Stimulated activated naive B cell treated with anti-CD40 and anti-IgM and Interleukin-4, amounts not matched to agents 10 μg/mL and 1 μg/mL and 100 μg/mL, for 72 hours (primary cell): ENCODE measurements at regions not wholly inside any gene's neighbourhood (a gene's known extent, or its start where the extent isn't known, plus 50 kb on each side); places are given as distances from the start of the nearest gene placed in this dataset.

Source experiments
- ATAC-seq, 2 donors: fragments of 150-1000 bp; cut with Tn5 transposase; replicated peaks; 2 replicates each; pipeline ENCODE4 v1.10.0; 2021; ENCODE audit warnings: moderate library complexity in 1 of 2
- DNase-seq: peaks from one replicate; pipeline ENCODE4 v3.0.0; 2021
- H3K27ac Mint-ChIP-seq: one replicate; pipeline ENCODE4 v1.8.0; 2022; ENCODE audit warnings: mild to moderate bottlenecking, mixed read lengths
- H3K27me3 Mint-ChIP-seq, 2 donors: one replicate each; pipeline ENCODE4 v1.8.0; 2022; ENCODE audit warnings: mixed read lengths in 2 of 2
- H3K36me3 Mint-ChIP-seq, 2 donors: one replicate each; pipeline ENCODE4 v1.8.0; 2022; ENCODE audit warnings: mixed read lengths in 2 of 2, mild to moderate bottlenecking in 1 of 2
- H3K4me1 Mint-ChIP-seq, 2 donors: one replicate each; pipeline ENCODE4 v1.8.0; 2022; ENCODE audit warnings: mixed read lengths in 2 of 2, mild to moderate bottlenecking in 1 of 2
- H3K4me3 Mint-ChIP-seq, 2 donors: one replicate each; pipeline ENCODE4 v1.8.0; 2022; ENCODE audit warnings: mild to moderate bottlenecking in 2 of 2, mixed read lengths in 2 of 2, moderate library complexity in 1 of 2
- H3K9me3 Mint-ChIP-seq, 2 donors: one replicate each; pipeline ENCODE4 v1.8.0; 2022; ENCODE audit warnings: mixed read lengths in 2 of 2, mild to moderate bottlenecking in 1 of 2

DNA sequence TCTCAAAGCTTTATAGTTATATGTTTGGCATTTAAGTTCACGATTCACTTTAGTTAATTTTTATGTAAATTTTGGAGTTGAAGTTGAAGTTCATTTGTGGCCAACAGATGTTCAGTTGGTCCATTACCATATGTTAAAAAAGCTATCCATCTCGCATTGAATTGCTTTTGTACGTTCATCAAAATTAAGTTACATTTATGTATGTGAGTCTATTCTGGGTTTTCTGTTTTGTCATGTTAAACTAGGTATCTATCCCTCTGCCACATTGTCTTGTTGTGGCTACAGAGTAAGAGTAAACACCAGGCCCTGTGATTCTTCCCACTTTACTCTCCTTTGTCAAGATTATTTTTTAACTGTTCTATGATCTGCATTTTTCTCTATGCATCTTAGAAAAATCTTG is 237.3 kb downstream of the BMP2 start:
- no peaks in the 10 kb centered on the region for H3K4me1 Mint-ChIP-seq
- H3K4me3 Mint-ChIP-seq, result no peak overlapping the region
- H3K9me3 Mint-ChIP-seq, result peaks cover 7 to 13% of the 10 kb centered on the region in 2 donors
- no peak for ATAC-seq
- no peak overlapping the region for H3K27ac Mint-ChIP-seq
- H3K36me3 Mint-ChIP-seq, result no peaks in the 10 kb centered on the region
- DNase-seq, result no peak
- H3K27me3 Mint-ChIP-seq, result no peaks in the 10 kb centered on the region

DNA sequence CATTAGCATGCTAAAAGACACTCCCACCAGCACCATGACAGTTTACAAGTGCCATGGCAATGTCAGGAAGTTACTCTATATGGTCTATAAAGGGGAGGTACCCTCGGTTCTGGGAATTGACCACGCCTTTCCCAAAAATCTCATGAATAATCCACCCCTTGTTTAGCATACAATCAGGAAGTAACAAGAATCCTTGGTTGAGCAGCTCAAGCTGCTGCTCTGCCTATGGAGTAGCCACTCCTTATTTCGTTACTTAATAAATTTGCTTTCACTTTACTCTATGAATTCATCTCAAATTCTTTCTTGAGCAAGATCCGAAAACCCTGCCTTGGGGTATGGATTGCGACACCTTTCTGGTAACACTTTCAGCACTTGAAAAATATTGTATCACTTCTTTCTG is 243.0 kb downstream of the BMP2 start:
- Mint-ChIP-seq H3K4me1 (no peaks in the 10 kb centered on the region), H3K36me3 (no peaks in the 10 kb centered on the region), H3K27me3 (no peaks in the 10 kb centered on the region), H3K9me3 (peaks cover 7 to 13% of the 10 kb centered on the region in 2 donors), H3K27ac (no peak overlapping the region), H3K4me3 (no peak overlapping the region)
- ATAC-seq (no peak), DNase-seq (no peak)

DNA sequence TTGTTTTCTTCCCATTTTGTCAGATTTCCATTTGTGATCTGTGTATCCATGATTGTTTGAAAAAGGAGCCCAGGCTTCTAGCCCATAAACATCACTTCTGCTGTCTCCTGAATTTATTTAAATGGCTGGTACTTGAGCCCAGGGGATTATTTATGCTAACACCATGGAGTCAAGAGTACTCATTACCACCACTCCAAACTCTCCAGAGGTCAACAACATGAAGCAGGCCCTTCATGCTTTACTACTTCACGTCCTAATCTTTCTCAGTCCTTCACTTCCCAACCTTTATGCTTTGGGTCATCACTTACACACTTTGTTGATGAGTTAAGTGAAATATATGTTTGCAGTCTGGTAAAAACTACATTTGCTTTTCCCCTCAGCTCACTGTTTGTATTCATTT is 247.8 kb downstream of the BMP2 start:
- Mint-ChIP-seq H3K4me1 (no peaks in the 10 kb centered on the region), H3K27me3 (no peaks in the 10 kb centered on the region), H3K36me3 (no peaks in the 10 kb centered on the region), H3K4me3 (no peak overlapping the region), H3K27ac (no peak overlapping the region), H3K9me3 (no peaks in the 10 kb centered on the region)
- ATAC-seq (no peak), DNase-seq (no peak)

DNA sequence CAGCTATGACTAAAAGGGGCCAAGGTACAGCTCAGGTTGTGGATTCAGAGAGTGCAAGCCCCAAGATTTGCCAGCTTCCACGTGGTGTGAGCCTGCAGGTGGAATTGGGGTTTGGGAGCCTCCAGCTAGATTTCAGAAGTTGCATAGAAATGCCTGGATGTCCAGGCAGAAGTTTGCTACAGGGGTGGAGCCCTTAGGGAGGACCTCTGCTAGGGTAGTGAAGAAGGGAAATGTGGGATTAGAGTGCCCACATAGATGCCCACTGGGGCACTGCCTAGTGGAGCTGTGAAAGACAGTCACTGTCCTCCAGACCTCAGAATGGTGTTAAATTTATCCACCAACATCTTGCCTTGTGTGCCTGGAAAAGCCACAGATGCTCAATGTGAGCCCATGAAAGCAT is 255.1 kb downstream of the BMP2 start:
- H3K4me3 Mint-ChIP-seq, result no peak overlapping the region
- ATAC-seq (no peak), DNase-seq (no peak)
- H3K27ac Mint-ChIP-seq, result no peak overlapping the region
- no peaks in the 10 kb centered on the region for H3K36me3 Mint-ChIP-seq
- H3K9me3 Mint-ChIP-seq, result peaks cover 12 to 24% of the 10 kb centered on the region in 2 donors
- no peaks in the 10 kb centered on the region for H3K4me1 Mint-ChIP-seq
- H3K27me3 Mint-ChIP-seq, result no peaks in the 10 kb centered on the region

DNA sequence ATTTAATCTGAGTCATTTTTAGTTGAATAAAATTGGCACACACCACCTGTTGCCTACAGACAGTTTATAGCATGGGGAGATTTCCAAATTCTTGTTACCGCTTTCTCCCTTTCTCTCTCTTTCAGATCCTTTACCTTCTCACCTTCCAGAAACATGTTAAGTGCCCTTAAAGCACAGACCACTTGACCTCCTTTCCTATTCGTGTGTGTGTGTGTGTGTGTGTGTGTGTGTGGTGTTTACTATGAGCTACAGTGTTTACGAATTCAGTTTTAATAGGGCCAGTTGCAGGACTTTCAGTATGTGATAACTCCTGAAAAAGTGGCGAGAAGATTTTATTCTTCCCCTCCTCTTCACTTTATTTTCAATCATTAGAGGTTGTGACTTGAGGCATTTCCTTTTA is 258.1 kb downstream of the BMP2 start:
- Mint-ChIP-seq H3K9me3 (peaks cover 12 to 24% of the 10 kb centered on the region in 2 donors), H3K4me1 (no peaks in the 10 kb centered on the region), H3K36me3 (no peaks in the 10 kb centered on the region), H3K4me3 (no peak overlapping the region), H3K27ac (no peak overlapping the region), H3K27me3 (no peaks in the 10 kb centered on the region)
- ATAC-seq (no peak), DNase-seq (no peak)

DNA sequence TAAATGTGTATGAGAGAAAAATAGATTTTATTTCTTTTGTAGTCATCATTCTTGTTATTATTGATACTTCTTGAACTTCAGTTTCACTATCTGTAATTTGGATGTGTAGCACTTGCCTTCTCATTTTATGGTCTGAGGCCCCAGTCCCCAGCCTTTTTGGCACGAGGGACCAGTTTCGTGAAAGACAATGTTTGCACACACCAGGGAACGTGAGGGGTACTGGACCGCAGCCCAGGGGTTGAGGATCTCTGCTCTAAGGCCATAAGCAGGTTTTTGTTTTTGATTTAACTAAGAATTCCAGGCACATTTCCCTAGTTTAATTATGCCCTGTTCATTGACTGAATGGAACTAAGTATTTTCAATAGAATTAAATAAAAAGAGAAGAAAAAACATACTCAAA is 261.5 kb downstream of the BMP2 start:
- Mint-ChIP-seq H3K9me3 (peaks cover 2 to 4% of the 10 kb centered on the region in 2 donors), H3K4me1 (no peaks in the 10 kb centered on the region), H3K27me3 (no peaks in the 10 kb centered on the region), H3K36me3 (no peaks in the 10 kb centered on the region), H3K27ac (no peak overlapping the region), H3K4me3 (no peak overlapping the region)
- DNase-seq (no peak), ATAC-seq (no peak)

DNA sequence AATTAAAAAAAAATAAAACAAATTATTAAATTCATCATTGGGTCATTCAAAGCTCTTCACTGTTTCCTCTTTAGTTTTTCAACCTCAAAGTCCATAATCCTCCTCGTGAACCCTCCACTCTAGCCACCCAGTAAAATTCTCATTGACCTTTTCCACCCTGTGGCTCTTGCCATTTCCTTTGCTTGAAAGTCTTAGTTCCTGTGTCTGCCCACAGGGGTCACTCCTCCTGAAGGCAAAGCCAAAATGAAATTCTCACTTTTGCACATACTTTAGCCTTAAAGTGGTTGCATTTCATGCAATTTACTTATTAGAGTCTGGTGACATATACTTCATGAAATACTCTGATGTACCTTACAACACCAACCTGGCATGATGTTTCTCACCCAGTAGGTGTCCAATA is 263.7 kb downstream of the BMP2 start:
- Mint-ChIP-seq H3K36me3 (no peaks in the 10 kb centered on the region), H3K27me3 (no peaks in the 10 kb centered on the region), H3K4me1 (no peaks in the 10 kb centered on the region), H3K27ac (no peak overlapping the region), H3K9me3 (peaks cover 6% of the 10 kb centered on the region in 2 donors), H3K4me3 (no peak overlapping the region)
- ATAC-seq (no peak), DNase-seq (no peak)

DNA sequence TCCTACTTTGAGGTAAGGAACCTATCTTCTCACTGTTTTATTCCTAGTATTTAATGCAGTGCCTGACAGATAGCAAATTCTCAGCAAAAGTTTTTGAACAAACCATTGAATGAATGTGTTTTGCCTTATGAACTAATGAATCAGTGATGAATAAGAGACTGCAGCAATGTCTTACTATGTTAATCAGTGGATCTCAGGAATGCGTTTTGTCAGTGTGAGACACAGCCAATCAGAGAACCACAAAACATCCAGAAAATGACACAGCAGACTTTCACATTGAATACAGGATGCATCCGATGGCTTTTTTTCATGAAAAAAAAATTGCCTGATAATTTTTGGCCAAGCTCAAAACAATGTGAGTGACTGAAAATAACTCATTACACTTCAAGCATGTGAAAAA is 270.5 kb downstream of the BMP2 start:
- H3K4me1 Mint-ChIP-seq, result no peaks in the 10 kb centered on the region
- no peaks in the 10 kb centered on the region for H3K27me3 Mint-ChIP-seq
- DNase-seq, result no peak
- peaks cover 4 to 12% of the 10 kb centered on the region in 2 donors for H3K9me3 Mint-ChIP-seq
- no peak for ATAC-seq
- H3K27ac Mint-ChIP-seq, result no peak overlapping the region
- no peaks in the 10 kb centered on the region for H3K36me3 Mint-ChIP-seq
- no peak overlapping the region for H3K4me3 Mint-ChIP-seq

DNA sequence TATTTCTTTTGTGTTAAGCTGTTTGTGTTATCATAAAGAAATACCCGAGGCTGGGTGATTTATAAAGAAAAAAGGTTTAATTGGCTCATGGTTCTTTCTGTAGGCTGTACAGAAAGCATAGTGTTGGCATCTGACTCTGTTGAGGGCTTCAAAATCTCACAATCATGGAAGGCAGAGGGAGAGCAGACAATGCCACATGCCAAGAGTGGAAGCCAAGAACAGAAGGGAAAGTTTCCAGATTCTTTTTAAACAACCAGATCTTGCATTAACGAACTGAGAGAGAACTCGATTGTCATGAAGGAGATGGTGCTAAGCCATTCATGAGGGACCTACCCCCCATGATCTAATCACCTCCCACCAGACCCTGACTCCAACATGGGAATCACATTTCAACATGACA is 290.1 kb downstream of the BMP2 start:
- no peak overlapping the region for H3K27ac Mint-ChIP-seq
- H3K4me1 Mint-ChIP-seq, result no peaks in the 10 kb centered on the region
- no peak for ATAC-seq
- H3K27me3 Mint-ChIP-seq, result no peaks in the 10 kb centered on the region
- H3K4me3 Mint-ChIP-seq, result no peak overlapping the region
- H3K9me3 Mint-ChIP-seq, result peaks cover 0 to 2% of the 10 kb centered on the region in 2 donors
- DNase-seq, result no peak
- H3K36me3 Mint-ChIP-seq, result no peaks in the 10 kb centered on the region

DNA sequence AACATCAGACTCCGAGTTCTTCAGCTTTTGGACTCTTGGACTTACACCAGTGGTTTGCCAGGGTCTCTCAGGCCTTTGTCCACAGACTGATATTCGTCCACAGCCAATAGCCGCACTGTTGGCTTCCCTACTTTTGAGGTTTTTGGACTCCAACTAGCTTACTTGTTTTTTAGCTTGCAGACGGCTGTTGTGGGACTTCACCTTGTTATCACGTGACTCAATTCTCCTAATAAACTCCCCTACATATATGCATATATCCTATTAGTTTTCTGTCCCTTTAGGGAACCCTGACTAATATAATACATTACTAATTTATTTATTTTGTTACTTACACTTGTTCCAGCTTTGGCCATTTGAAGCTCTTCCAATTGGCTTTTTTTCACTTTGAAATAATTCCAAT is 311.3 kb downstream of the BMP2 start:
- H3K27ac Mint-ChIP-seq, result no peak overlapping the region

DNA sequence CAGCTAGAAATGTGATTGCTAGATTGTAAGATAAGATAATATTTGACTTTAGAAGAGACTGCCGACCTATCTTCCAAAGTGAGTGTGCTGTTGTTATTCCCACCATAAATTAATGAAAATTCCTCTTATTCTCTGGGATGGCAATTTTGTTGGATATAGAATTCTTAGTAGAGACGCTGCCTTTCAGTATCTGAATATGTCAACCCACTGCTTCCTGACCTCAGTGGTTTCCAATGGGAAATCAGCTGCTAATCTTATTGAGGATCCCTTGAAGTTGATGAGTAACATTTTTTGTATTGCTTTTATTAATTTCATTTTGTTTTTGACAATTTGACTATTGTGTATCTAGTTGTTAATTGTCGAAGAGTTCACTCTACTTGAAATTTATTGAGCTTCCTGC is 313.0 kb downstream of the BMP2 start:
- DNase-seq (no peak), ATAC-seq (no peak)
- no peak overlapping the region for H3K4me3 Mint-ChIP-seq
- peaks cover 0 to 2% of the 10 kb centered on the region in 2 donors for H3K9me3 Mint-ChIP-seq
- no peaks in the 10 kb centered on the region for H3K27me3 Mint-ChIP-seq
- no peak overlapping the region for H3K27ac Mint-ChIP-seq
- no peaks in the 10 kb centered on the region for H3K36me3 Mint-ChIP-seq
- H3K4me1 Mint-ChIP-seq, result no peaks in the 10 kb centered on the region

More for the DNA sequence above, 311.3 kb downstream of the BMP2 start:
- Mint-ChIP-seq H3K4me1 (no peaks in the 10 kb centered on the region), H3K4me3 (no peak overlapping the region), H3K36me3 (no peaks in the 10 kb centered on the region), H3K9me3 (peaks cover 0 to 2% of the 10 kb centered on the region in 2 donors), H3K27me3 (no peaks in the 10 kb centered on the region)
- ATAC-seq, result no peak
- DNase-seq, result no peak

DNA sequence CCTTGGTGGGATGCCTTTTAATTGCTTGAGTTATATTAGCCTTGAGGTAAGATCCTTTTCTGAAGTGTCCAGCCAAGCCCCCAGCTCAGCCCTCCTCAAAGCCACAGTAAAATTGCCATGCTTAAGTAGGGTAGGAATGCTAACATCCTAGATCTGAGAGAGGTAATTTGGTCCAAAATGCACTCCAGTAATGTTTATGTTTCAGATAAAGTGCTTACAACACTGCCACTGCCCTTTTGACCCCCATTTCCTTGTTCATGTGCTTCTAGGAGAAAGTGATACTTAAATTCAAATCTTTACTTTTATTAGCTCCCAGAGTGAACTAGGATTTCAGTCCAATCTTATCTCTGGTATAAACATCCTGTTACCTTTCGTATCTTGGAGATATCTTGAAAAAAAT is 318.0 kb downstream of the BMP2 start:
- Mint-ChIP-seq H3K4me3 (no peak overlapping the region), H3K27ac (no peak overlapping the region), H3K9me3 (peaks cover 3% of the 10 kb centered on the region in 2 donors), H3K36me3 (no peaks in the 10 kb centered on the region), H3K27me3 (no peaks in the 10 kb centered on the region), H3K4me1 (no peaks in the 10 kb centered on the region)
- ATAC-seq (no peak), DNase-seq (no peak)

DNA sequence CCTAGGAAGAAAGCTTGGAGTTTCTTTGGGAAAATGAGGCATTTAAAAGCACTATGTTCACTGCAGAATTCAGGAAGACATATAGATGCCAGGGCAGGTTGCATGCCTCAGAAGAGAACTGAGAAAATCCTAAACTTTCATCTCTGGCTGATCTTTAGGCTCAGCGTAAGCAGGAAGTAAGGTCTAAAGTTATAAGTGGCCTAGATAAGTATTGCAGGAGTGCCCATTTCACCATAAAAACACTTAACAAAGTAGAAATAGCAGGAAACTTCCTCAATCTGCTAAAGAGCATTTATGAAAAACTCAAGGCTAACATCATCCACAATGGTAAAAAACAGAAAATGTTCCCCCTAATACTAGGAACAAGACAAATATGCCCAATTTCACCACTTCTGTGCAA is 320.3 kb downstream of the BMP2 start:
- Mint-ChIP-seq H3K4me3 (no peak overlapping the region), H3K27me3 (no peaks in the 10 kb centered on the region), H3K4me1 (no peaks in the 10 kb centered on the region), H3K27ac (no peak overlapping the region), H3K9me3 (peaks cover 3% of the 10 kb centered on the region in 2 donors), H3K36me3 (no peaks in the 10 kb centered on the region)
- ATAC-seq (no peak), DNase-seq (no peak)

DNA sequence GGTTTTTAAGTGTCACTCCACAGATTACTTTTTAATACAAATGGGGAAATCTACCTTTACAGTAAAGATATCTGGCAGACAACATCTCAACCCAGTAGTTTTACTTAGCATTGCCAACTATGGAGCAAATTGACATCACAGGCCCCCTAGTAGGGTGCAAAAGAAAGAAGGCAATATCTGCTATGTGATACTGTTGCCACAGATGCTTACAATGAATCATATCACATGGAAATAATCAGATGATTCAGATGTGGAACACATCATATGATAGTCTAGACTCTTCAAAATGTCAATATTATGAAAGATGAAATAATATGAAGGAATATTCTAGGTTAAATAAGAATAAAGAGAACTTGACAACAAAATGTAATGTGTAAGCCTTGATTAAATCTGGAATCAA is 322.5 kb downstream of the BMP2 start:
- ATAC-seq (no peak), DNase-seq (no peak)
- H3K9me3 Mint-ChIP-seq, result peaks cover 3 to 8% of the 10 kb centered on the region in 2 donors
- H3K36me3 Mint-ChIP-seq, result no peaks in the 10 kb centered on the region
- H3K4me1 Mint-ChIP-seq, result no peaks in the 10 kb centered on the region
- no peak overlapping the region for H3K27ac Mint-ChIP-seq
- no peak overlapping the region for H3K4me3 Mint-ChIP-seq
- H3K27me3 Mint-ChIP-seq, result no peaks in the 10 kb centered on the region

DNA sequence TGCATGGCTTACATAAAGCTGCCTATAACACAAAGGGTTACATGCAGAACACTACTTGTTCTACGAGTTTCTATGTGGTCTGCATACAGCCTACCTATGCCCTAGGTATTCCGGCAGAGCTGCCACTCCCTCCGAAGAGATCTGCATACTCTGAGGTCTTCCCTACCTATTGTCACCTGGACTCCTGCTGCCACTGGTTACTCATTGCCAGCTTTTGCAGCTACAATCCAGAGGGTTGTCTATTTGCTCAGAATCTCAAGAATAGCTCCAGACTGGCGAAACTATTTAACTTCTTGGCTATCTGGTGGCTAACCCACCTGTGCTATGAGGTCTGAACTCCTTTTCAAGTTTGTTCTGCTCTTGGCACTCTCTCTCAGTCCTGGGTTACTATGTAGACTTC is 323.3 kb downstream of the BMP2 start:
- H3K4me1 Mint-ChIP-seq, result no peaks in the 10 kb centered on the region
- no peaks in the 10 kb centered on the region for H3K27me3 Mint-ChIP-seq
- H3K36me3 Mint-ChIP-seq, result no peaks in the 10 kb centered on the region
- no peak overlapping the region for H3K4me3 Mint-ChIP-seq
- H3K27ac Mint-ChIP-seq, result no peak overlapping the region
- ATAC-seq (no peak), DNase-seq (no peak)
- peaks cover 3 to 8% of the 10 kb centered on the region in 2 donors for H3K9me3 Mint-ChIP-seq

DNA sequence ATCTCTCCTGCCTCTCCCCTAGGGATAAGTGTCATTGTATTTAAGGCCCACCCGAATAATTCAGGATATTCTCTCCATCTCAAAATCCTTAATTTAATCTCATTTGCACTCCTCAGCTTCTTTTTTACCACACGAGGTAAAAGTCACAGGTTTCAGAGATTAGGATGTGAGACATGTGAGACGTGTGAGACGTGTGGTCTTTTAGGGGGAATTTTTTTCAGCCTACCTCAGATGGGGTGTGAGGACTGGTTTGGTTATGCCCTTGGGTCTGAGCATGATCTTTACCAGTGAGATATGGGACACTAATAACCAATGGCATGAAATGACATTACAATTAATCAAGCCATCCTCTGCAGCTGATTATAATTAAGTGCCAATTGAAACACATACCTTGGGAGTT is 324.2 kb downstream of the BMP2 start:
- Mint-ChIP-seq H3K4me3 (no peak overlapping the region), H3K27ac (no peak overlapping the region), H3K36me3 (no peaks in the 10 kb centered on the region), H3K9me3 (peaks cover 2 to 8% of the 10 kb centered on the region in 2 donors), H3K27me3 (no peaks in the 10 kb centered on the region), H3K4me1 (no peaks in the 10 kb centered on the region)
- no peak for DNase-seq
- no peak for ATAC-seq
